Activated naive CD4-positive, alpha-beta T cell treated with anti-CD3 and anti-CD28 coated beads, Interleukin-2, amount 50 U/mL, for 16 hours (primary cell): ENCODE measurements at regions not wholly inside any gene's neighbourhood (a gene's known extent, or its start where the extent isn't known, plus 50 kb on each side); places are given as distances from the start of the nearest gene placed in this dataset.
"Not testable (repeated sequence)": the region's sequence is repeated elsewhere in the genome, so short reads cannot be mapped to it uniquely, and the experiment has no call there.

ENCODE experiments used
- DNase-seq: peaks from one replicate; pipeline ENCODE4 v3.0.0-alpha.2; 2020

- DNase-seq: no peak
Measured at GRCh38 chr2:37573451-37574388, 97.7 kb downstream of the CDC42EP3 start.

- no peak for DNase-seq
Measured at GRCh38 chr2:37575780-37576179, 95.7 kb downstream of the CDC42EP3 start.

GRCh38 chr2:37576194-37576593, 95.2 kb downstream of the CDC42EP3 start:
- DNase-seq: not testable (repeated sequence)

DNA sequence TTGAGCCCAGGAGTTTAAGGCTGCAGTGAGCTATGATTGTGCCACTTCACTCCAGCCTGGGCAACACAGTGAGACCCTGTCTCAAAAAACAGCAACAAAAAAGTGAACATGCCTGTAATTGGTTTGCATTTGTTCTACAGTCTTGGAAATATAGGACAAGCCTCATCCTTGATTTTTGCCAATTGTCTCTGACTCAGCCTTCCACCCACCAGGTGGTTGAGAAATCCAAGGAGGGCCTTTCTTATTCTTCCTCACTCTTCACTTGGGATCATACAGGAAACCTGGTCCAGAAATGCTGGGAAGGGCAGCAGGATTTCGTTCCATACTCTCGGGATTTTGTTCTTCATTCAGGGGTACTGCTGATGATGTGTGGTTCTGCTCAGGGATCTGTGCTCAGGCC, 94.6 kb downstream of the CDC42EP3 start:
- DNase-seq: no peak

DNA sequence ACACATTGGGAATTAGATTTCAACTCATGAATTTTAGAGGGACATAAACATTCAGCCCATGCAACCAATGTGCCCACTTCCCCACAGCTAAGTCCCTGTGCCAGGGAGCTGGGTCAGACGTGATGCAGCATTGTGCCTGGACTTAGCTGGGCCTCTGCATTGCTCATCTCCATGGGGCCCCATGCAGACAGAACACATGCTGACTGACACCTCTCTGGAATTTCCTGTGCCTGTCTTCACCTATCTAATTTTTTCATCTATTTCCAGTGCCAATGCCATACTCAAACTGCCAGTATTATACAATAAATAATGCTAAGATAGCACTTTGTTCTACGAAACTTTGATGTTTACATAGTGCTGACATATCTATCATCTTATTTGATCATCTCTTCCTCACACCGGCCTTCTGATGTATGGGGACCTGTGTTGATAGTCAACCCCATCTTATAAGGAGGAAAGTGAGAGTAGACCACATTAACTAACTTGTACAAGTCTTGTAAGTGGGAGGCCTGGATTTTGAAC, 92.2 kb downstream of the CDC42EP3 start:
- DNase-seq: no peak

- not testable (repeated sequence) for DNase-seq
Measured at GRCh38 chr2:37579949-37580348, 91.5 kb downstream of the CDC42EP3 start.

GRCh38 chr2:37581433-37581832, 90.0 kb downstream of the CDC42EP3 start:
- no peak for DNase-seq

DNA sequence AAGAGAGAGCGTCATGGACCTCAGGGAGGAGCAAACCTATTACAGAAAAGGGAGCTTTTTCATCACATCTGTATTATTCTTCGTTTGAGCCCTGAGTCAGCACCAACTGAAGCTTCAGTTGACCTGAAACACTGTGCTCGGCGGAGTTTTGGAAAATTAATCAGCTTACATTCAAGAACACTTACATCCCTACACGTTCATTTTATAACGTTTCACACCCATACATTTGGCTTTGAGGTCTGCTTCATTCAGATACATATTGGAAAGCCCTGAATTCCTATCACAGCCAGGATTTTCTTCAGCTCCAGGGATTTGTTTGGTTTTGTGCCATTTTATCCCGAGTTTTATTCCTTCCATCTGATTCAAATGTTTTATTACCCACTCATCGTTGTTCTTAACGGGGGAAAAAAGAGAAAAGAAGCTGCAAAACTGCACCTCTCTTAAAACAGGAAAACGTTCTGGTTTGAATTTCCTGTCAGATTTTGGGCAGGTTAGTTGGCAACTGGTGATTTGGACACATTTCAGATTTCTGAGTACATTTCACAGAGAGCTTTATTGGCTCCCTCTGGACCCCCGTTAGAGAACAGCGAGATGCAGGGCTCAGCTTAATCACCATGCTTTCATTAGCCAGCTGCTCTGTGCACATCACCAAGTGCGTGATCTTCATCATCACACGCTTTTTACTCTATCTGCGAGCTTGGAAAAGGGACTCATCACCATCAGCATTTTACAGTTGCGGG, 88.8 kb downstream of the CDC42EP3 start:
- no peak for DNase-seq

GRCh38 chr2:37583402-37583801, 88.0 kb downstream of the CDC42EP3 start:
- DNase-seq: no peak

- no peak for DNase-seq
Measured at GRCh38 chr2:37583867-37584266, 87.6 kb downstream of the CDC42EP3 start.

GRCh38 chr2:37585295-37585908, 86.0 kb downstream of the CDC42EP3 start:
- no peak for DNase-seq

- peak; percentile 74 for DNase-seq
Measured at GRCh38 chr2:37585982-37586621, 85.3 kb downstream of the CDC42EP3 start.

DNA sequence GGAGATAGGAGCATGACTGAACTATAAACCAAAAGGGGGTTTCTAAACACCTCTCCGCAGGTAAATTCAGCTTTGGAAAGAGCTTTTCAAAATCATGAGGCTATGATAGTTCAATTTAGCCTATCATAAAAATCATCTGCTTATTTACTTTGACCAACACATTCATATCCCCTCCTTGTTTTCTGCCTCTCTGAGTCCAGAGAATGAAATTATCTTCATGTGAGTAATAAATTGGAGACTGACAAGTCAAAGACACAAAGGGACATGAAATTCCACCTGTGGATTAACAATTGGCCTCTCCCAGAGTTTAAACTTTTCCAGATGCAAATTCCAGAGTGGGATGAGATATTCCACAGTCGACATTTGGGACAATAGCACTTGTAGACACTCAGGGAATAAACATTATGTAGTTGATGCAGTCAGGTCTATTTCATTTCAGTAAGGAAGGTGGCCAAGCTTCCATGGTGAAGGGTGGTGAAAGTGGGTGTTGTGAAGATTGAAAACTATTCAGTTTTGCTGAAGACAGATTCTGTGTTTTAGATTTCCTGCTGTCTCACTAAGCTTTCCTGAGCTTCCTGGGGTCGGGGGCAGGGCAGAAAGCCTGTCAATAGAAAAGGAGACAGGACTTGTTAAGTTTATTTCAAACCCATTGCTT, 84.7 kb downstream of the CDC42EP3 start:
- DNase-seq: no peak

- DNase-seq: no peak
Measured at GRCh38 chr2:37587817-37588216, 83.6 kb downstream of the CDC42EP3 start.

GRCh38 chr2:37588316-37588777, 83.1 kb downstream of the CDC42EP3 start:
- DNase-seq: no peak

GRCh38 chr2:37589298-37589697, 82.1 kb downstream of the CDC42EP3 start:
- DNase-seq: no peak

DNA sequence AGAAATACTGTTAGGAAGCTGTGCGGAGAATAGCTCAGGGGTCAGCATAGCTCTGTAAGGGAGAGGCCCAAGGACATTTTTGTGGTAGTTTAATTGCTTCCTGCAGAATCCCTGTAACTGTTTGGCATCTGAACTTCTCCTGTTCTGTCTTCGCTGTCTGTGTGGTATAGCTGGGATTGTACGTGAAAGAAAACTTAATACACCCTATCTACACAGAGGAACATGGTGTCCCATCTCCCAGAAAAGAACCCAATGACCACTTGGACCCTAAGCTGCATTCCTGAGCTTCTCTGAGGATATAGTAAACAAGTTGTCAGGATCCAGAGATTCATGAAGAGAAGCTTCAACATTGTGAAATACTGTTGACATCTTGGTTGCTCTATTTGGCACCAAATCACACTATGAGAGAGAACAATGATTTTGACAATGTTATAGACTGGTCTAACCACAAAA, 81.3 kb downstream of the CDC42EP3 start:
- no peak for DNase-seq
